NOMO-1 (cell line): ENCODE measurements at regions not wholly inside any gene's neighbourhood (a gene's known extent, or its start where the extent isn't known, plus 50 kb on each side); places are given as distances from the start of the nearest gene placed in this dataset.
"Not testable (repeated sequence)": the region's sequence is repeated elsewhere in the genome, so short reads cannot be mapped to it uniquely, and the experiment has no call there.

Source experiments
- DNase-seq, 2 experiments: peaks; one replicate each; lab custom pipeline; 2025; ENCODE audit not compliant: unreplicated experiment in 2 of 2; lab: John Stamatoyannopoulos, UW

- DNase-seq: no peak
Measured at GRCh38 chr18:47729356-47729755, 201.1 kb downstream of the SMAD2 start.

DNA sequence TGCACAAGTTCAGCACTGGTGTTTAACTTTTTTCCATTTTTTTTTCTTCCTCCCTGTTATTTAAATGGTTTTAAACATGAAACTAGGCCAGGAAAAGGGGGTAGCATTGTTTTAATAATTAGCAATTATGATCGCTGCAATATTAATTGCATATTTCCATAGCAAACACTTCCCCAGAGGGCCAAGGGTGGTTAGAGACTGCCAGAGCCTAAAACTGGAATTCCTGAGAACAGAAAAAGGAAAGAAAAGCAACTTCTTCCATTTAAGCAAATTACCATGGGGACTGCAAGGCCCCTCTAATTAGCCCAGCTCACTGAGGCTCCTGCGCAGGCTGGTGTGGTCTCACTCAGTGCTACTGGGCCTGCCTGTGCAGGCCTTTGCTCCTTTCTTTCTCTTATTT, 201.5 kb downstream of the SMAD2 start:
- no peak for DNase-seq

DNA sequence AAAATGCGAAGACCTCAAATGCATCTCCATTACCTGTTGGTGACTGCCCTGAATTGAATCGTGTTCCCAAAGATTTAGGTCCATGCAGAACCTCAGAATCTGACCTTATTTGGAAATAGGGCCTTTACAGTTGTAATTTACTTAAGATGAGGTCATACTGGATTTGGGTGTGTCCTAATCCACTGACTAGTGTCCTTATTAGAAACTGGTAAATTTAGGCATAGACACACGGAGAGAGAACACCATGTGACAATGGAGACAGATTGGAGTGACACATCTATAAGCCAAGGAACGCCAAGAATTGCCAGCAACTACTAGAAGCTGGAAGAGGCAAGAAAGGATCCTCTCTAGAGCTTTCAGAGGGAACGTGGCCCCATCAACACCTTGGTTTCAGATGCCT, 203.1 kb downstream of the SMAD2 start:
- DNase-seq: no peak

GRCh38 chr18:47726550-47726949, 203.9 kb downstream of the SMAD2 start:
- no peak for DNase-seq

GRCh38 chr18:47725656-47726055, 204.8 kb downstream of the SMAD2 start:
- no peak for DNase-seq

DNA sequence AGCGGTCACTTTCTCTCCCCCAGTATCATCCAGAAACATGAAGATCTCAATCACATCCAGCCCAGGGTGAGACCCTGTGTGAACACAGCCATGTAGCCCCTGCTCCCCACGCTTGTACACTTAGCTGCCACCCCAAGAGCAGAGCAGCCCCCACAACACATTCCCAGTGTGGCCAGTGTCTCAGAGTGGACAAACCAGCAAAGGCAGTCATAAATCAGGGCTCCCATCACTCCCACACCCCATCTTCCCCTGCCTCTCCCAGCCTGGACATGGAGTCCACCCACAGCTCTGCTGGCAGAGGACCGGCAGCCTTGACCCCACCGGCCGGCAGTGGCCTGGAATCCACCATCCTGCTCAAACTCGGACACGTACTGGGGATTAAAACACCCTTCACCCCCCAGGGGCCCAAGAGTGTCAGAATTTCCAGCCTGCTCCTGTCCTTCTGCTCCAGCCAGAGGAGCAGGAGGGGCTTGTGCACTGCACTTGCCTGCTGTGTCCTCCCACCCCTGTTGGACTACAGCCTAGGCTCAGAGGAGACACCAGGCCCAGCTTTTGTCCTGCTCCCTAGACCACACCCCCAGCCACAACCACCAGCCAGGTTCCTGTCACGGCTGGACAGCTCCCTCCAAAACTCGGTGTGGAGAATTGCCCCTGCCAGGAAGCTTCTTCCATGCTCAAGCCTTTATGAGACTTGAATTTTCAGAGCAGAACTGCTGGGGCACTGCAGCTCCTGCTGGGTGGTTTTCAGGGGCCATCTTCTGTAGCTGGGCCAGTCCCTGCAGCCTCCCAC, 206.1 kb downstream of the SMAD2 start:
- no peak for DNase-seq

DNA sequence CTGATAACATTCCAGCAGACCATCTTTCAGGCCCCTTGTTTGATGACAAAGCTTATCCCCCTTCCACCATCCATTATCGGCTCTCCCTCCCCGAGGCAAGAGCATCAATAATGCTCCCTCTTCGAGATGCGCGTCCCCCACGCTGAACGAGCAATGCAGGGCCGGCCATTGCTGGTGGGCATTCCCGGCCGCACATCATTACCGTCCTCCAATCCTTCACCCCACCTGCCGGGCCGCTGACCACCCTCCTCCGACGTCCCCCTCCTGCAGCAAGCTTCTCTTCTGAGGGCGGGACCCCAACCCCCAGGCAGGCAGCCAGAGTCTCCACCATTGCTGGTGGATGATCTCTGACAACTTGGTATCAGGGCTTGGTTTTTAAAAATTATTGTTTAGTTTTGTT, 208.6 kb downstream of the SMAD2 start:
- DNase-seq: no peak

- DNase-seq: no peak
Measured at GRCh38 chr18:47720741-47721140, 209.7 kb downstream of the SMAD2 start.

- DNase-seq: no peak
Measured at GRCh38 chr18:47719096-47719780, 211.2 kb downstream of the SMAD2 start.

- DNase-seq: no peak
Measured at GRCh38 chr18:47718646-47719045, 211.8 kb downstream of the SMAD2 start.

- DNase-seq: no peak
Measured at GRCh38 chr18:47717257-47717656, 213.2 kb downstream of the SMAD2 start.

GRCh38 chr18:47716632-47717185, 213.8 kb downstream of the SMAD2 start:
- no peak for DNase-seq

DNA sequence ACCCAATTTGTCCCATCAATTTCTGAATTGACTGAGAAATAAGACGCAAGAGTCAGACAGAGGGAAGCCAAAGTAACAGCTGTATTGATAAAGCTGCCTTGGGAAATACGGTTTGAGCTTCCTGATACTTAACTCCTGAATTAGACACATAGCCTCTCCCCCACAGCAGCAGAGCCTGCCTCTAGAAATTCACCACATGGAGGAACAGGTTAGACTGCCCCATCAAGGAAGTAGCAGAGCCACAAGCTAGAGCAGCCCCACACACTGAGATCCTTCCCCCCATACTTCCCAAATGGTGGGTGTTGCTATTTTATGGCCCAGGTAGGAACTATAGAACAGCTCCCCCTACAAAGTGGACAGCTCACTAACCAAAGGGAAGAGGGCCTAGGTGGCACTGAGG, 220.0 kb downstream of the SMAD2 start:
- DNase-seq: no peak

- no peak for DNase-seq
Measured at GRCh38 chr18:47709556-47709955, 220.9 kb downstream of the SMAD2 start.

GRCh38 chr18:47708206-47708605, 222.3 kb downstream of the SMAD2 start:
- no peak for DNase-seq

DNA sequence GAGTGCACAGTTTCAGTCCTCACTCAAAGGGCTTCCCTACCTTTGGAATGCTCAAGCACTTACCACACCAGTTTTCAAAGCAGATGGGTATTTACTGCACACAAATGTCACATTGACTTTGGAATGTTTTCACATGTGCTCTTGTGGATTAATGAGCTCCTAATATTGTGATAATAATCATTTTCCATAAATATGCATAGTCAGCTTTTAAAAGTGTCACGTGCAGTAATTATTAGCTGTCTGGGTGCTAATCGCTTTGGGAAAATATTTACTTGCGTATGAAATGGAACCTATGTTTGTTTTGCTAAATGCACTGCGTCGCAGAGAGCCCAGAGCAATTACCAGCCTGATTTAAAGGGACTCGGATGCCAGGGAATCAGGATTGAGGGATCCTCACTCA, 229.3 kb downstream of the SMAD2 start:
- no peak for DNase-seq

GRCh38 chr18:47696870-47697269, 233.6 kb downstream of the SMAD2 start:
- DNase-seq: no peak

GRCh38 chr18:47691611-47692010, 238.8 kb downstream of the SMAD2 start:
- DNase-seq: no peak

DNA sequence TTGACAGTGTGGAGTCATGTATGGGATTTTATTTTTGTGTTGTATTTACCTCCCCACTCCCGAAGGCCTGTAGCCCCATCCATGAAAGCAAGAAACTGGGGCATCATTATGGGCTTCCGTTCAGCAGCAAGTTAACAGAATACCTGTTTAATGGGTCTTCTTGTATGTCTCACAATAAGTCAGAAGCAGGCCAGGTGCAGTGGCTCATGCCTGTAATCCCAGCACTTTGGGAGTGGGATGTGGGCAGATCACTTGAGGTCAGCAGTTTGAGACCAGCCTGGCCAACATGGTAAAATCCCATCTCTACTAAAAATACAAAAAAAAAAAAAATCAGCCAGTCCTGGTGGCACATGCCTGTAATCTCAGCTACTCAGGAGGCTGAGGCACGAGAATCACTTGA, 239.7 kb downstream of the SMAD2 start:
- not testable (repeated sequence) for DNase-seq

DNA sequence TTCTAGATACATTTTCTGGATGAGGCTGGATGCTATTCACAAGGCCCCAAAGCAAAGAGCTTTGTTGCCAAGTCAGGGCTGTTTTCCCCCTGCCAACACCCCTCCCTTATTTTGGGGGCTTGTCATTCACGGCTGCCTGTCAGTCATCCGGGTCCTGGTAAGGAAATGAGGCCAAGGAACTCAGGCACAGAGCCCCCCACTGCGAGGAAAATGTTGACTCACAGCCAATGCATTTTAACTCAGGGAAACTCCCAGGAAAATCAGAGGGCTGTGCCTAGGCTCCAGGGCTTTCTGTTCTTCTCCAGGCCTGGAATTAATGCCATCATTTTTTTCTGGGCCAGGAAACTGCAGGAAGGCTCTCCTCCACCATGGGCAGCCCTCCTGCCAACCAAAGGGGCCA, 241.1 kb downstream of the SMAD2 start:
- no peak for DNase-seq

GRCh38 chr18:47686806-47687205, 243.7 kb downstream of the SMAD2 start:
- DNase-seq: no peak

- DNase-seq: no peak
Measured at GRCh38 chr18:47683774-47684173, 246.7 kb downstream of the SMAD2 start.
